ENCODE measurements at regions not wholly inside any gene's neighbourhood (a gene's known extent, or its start where the extent isn't known, plus 50 kb on each side); places are given as distances from the start of the nearest gene placed in this dataset.

- Histone ChIP-seq H2AFZ (no peak overlapping the region), H3K4me3 (no peak overlapping the region), H3K4me1 (ENCODE audit: insufficient read depth) (no peaks in the 10 kb centered on the region), H4K20me1 (ENCODE audit: insufficient read depth) (no peaks in the 10 kb centered on the region), H3K9me2 (ENCODE audit: insufficient read depth) (no peaks in the 10 kb centered on the region), H3K27me3 (replicated peaks; ENCODE audit: insufficient read depth) (peaks cover 3% of the 10 kb centered on the region), H3K4me2 (ENCODE audit: unreplicated experiment) (no peak overlapping the region), H3F3A (ENCODE audit: insufficient read depth) (no peaks in the 10 kb centered on the region), H3K79me2 (ENCODE audit: insufficient read depth) (no peaks in the 10 kb centered on the region), H3K36me3 (ENCODE audit: low read depth) (no peaks in the 10 kb centered on the region), H3K9ac (no peak overlapping the region), H3K27ac (no peak overlapping the region), H3K9me3 (ENCODE audit: low read depth) (no peaks in the 10 kb centered on the region)
- TF ChIP-seq EZH2phosphoT487 (IDR thresholded peaks at IDR 0.05; ENCODE audit: insufficient read depth, low read depth) (no peak), EZH2 (IDR thresholded peaks at IDR 0.05; ENCODE audit: insufficient read depth, poor library complexity, severe bottlenecking) (no peak)
- DNase-seq, result no peak
- in situ Hi-C loops (cut with MboI), result no loop called here
- 66 to 69% methylated on average over 5 of the region's 5 CpGs for WGBS, 2 experiments (ENCODE audit: low coverage in 1 of 2, low lambda C conversion rate in 2 of 2, missing lambda C conversion rate in 2 of 2)
These were observed 90.7 kb upstream of the GOLIM4 start for GRCh38 chr3:168186293-168186983.

- Histone ChIP-seq H4K20me1 (ENCODE audit: insufficient read depth) (no peaks in the 10 kb centered on the region), H3K36me3 (ENCODE audit: low read depth) (no peaks in the 10 kb centered on the region), H3K79me2 (ENCODE audit: insufficient read depth) (no peaks in the 10 kb centered on the region), H2AFZ (no peak overlapping the region), H3K9ac (no peak overlapping the region), H3K9me2 (ENCODE audit: insufficient read depth) (no peaks in the 10 kb centered on the region), H3K9me3 (ENCODE audit: low read depth) (no peaks in the 10 kb centered on the region), H3F3A (ENCODE audit: insufficient read depth) (no peaks in the 10 kb centered on the region), H3K4me2 (ENCODE audit: unreplicated experiment) (no peak overlapping the region), H3K4me3 (no peak overlapping the region), H3K27me3 (replicated peaks; ENCODE audit: insufficient read depth) (peaks cover 3% of the 10 kb centered on the region), H3K4me1 (ENCODE audit: insufficient read depth) (no peaks in the 10 kb centered on the region), H3K27ac (no peak overlapping the region)
- in situ Hi-C loops (cut with MboI), result no loop called here
- no peak for DNase-seq
- TF ChIP-seq EZH2 (IDR thresholded peaks at IDR 0.05; ENCODE audit: insufficient read depth, poor library complexity, severe bottlenecking) (no peak), EZH2phosphoT487 (IDR thresholded peaks at IDR 0.05; ENCODE audit: insufficient read depth, low read depth) (no peak)
- 0 to 3% methylated on average over 1 of the region's 1 CpG for WGBS, 2 experiments (ENCODE audit: low coverage in 1 of 2, low lambda C conversion rate in 2 of 2, missing lambda C conversion rate in 2 of 2)
These were observed 88.0 kb upstream of the GOLIM4 start for GRCh38 chr3:168183774-168184173.

- in situ Hi-C loops (cut with MboI), result no loop called here
These were observed 73.0 kb upstream of the GOLIM4 start for GRCh38 chr3:168168743-168169142.

GRCh38 chr3:168165390-168166269, 69.9 kb upstream of the GOLIM4 start:
- H2AFZ ChIP-seq, result peak overlapping the region; percentile 96
- no peaks in the 10 kb centered on the region for H3K36me3 ChIP-seq (ENCODE audit: low read depth)
- whole genome bisulfite sequencing, 2 experiments (ENCODE audit: low coverage in 1 of 2, low lambda C conversion rate in 2 of 2, missing lambda C conversion rate in 2 of 2), result 6 to 7% methylated on average over 6 of the region's 6 CpGs
- H3K27ac ChIP-seq, result peak overlapping the region; percentile 33
- H3K27me3 ChIP-seq (replicated peaks; ENCODE audit: insufficient read depth), result no peaks in the 10 kb centered on the region
- TF ChIP-seq EZH2phosphoT487 (IDR thresholded peaks at IDR 0.05; ENCODE audit: insufficient read depth, low read depth) (no peak), EZH2 (IDR thresholded peaks at IDR 0.05; ENCODE audit: insufficient read depth, poor library complexity, severe bottlenecking) (no peak)
- in situ Hi-C loops (cut with MboI), result no loop called here
- H3F3A ChIP-seq (ENCODE audit: insufficient read depth), result peaks cover 14% of the 10 kb centered on the region
- H4K20me1 ChIP-seq (ENCODE audit: insufficient read depth), result no peaks in the 10 kb centered on the region
- H3K79me2 ChIP-seq (ENCODE audit: insufficient read depth), result no peaks in the 10 kb centered on the region
- H3K9me3 ChIP-seq (ENCODE audit: low read depth), result no peaks in the 10 kb centered on the region
- peak overlapping the region; percentile 62 for H3K4me2 ChIP-seq (ENCODE audit: unreplicated experiment)
- H3K4me3 ChIP-seq, result peak overlapping the region; percentile 56
- H3K9me2 ChIP-seq (ENCODE audit: insufficient read depth), result no peaks in the 10 kb centered on the region
- H3K4me1 ChIP-seq (ENCODE audit: insufficient read depth), result peaks cover 28% of the 10 kb centered on the region
- DNase-seq, result peak; percentile 86
- H3K9ac ChIP-seq, result peak overlapping the region; percentile 67

More at GRCh38 chr3:168168743-168169142, 73.0 kb upstream of the GOLIM4 start:
- Histone ChIP-seq H4K20me1 (ENCODE audit: insufficient read depth) (no peaks in the 10 kb centered on the region), H3K4me2 (ENCODE audit: unreplicated experiment) (no peak overlapping the region), H3K36me3 (ENCODE audit: low read depth) (no peaks in the 10 kb centered on the region), H3K27ac (no peak overlapping the region), H3F3A (ENCODE audit: insufficient read depth) (peaks cover 14% of the 10 kb centered on the region), H3K9ac (no peak overlapping the region), H2AFZ (no peak overlapping the region), H3K79me2 (ENCODE audit: insufficient read depth) (no peaks in the 10 kb centered on the region), H3K9me3 (ENCODE audit: low read depth) (no peaks in the 10 kb centered on the region), H3K9me2 (ENCODE audit: insufficient read depth) (no peaks in the 10 kb centered on the region), H3K4me1 (ENCODE audit: insufficient read depth) (peaks cover 19% of the 10 kb centered on the region), H3K27me3 (replicated peaks; ENCODE audit: insufficient read depth) (no peaks in the 10 kb centered on the region), H3K4me3 (no peak overlapping the region)
- WGBS, 2 experiments (ENCODE audit: low coverage in 1 of 2, low lambda C conversion rate in 2 of 2, missing lambda C conversion rate in 2 of 2), result 52 to 67% methylated on average over 3 of the region's 3 CpGs
- no peak for DNase-seq
- TF ChIP-seq EZH2 (IDR thresholded peaks at IDR 0.05; ENCODE audit: insufficient read depth, poor library complexity, severe bottlenecking), result no peak
- no peak for TF ChIP-seq EZH2phosphoT487 (IDR thresholded peaks at IDR 0.05; ENCODE audit: insufficient read depth, low read depth)

Data from GM23248 (cell line).